Muscle layer of duodenum (tissue), 2 donors: ENCODE measurements at regions not wholly inside any gene's neighbourhood (a gene's known extent, or its start where the extent isn't known, plus 50 kb on each side); places are given as distances from the start of the nearest gene placed in this dataset.
"Not testable (repeated sequence)": the region's sequence is repeated elsewhere in the genome, so short reads cannot be mapped to it uniquely, and the experiment has no call there.

Experiments
- H3K27ac ChIP-seq: one replicate; pipeline ENCODE4 v1.7.0; 2013; ENCODE audit warnings: mild to moderate bottlenecking, low read length
- H3K27me3 ChIP-seq: one replicate; pipeline ENCODE4 v1.7.0; 2013; ENCODE audit warnings: low read depth, mild to moderate bottlenecking, control low read depth, low read length
- H3K36me3 ChIP-seq, 2 donors: one replicate each; pipeline ENCODE4 v1.7.0; 2013; ENCODE audit warnings: low read length in 2 of 2, control low read depth in 1 of 2, mild to moderate bottlenecking in 1 of 2; ENCODE audit not compliant: insufficient read depth in 2 of 2, control insufficient read depth in 1 of 2
- H3K4me1 ChIP-seq, 2 donors: one replicate each; pipeline ENCODE4 v1.7.0; 2013; ENCODE audit warnings: low read length in 2 of 2, mild to moderate bottlenecking in 2 of 2, control low read depth in 1 of 2, moderate library complexity in 1 of 2; ENCODE audit not compliant: insufficient read depth in 2 of 2, control insufficient read depth in 1 of 2
- H3K4me3 ChIP-seq, 2 donors: one replicate each; pipeline ENCODE4 v1.7.0; 2013; ENCODE audit warnings: low read length in 2 of 2, low read depth in 1 of 2, mild to moderate bottlenecking in 1 of 2
- H3K9me3 ChIP-seq, 2 donors: one replicate each; pipeline ENCODE4 v1.7.0; 2013; ENCODE audit warnings: low read length in 2 of 2, control low read depth in 1 of 2, mild to moderate bottlenecking in 1 of 2; ENCODE audit not compliant: control insufficient read depth in 1 of 2
- donor health status: healthy.

DNA sequence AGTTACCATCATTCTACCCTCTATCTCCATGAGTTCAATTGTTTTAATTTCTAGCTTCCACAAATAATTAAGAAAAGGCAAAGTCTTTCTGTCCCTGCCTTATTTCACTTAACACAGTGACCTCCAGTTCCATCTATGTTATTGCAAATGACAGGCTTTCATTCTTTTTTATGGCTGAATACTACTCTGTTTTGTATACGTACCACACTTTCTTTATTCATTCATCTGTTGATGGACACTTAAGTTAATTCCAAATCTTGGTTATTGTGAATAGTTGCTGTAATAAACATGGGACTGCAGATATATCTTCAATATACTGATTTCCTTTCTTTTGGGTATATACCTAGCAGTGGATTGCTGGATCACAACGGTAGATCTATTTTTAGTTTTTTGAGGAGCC, 314.1 kb downstream of the SV2B start:
- H3K4me1 ChIP-seq: peaks cover 0 to 5% of the 10 kb centered on the region in 2 donors
- no peaks in the 10 kb centered on the region for H3K36me3 ChIP-seq
- no peak overlapping the region for H3K27ac ChIP-seq

DNA sequence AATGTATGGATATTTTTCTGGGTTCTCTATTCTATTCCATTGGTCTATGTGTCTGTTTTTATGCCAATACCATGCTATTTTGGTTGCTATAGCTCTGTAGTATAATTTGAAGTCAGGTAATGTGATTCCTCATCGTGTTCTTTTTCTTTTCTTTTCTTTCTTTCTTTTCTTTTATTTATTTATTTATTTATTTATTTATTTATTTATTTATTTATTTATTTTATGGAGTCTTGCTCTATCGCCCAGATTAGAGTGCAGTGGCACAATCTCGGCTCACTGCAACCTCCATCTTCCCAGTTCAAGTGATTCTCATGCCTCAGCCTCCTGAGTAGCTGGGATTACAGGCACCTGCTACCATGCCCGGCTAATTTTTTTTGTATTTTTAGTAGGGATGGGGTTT, 315.2 kb downstream of the SV2B start:
- not testable (repeated sequence) for H3K27me3 ChIP-seq, H3K4me3 ChIP-seq, H3K4me1 ChIP-seq, H3K9me3 ChIP-seq, H3K27ac ChIP-seq, H3K36me3 ChIP-seq

More for the DNA sequence above, 314.1 kb downstream of the SV2B start:
- Histone ChIP-seq H3K27me3 (no peaks in the 10 kb centered on the region), H3K9me3 (peaks cover 0 to 4% of the 10 kb centered on the region in 2 donors), H3K4me3 (no peak overlapping the region)

DNA sequence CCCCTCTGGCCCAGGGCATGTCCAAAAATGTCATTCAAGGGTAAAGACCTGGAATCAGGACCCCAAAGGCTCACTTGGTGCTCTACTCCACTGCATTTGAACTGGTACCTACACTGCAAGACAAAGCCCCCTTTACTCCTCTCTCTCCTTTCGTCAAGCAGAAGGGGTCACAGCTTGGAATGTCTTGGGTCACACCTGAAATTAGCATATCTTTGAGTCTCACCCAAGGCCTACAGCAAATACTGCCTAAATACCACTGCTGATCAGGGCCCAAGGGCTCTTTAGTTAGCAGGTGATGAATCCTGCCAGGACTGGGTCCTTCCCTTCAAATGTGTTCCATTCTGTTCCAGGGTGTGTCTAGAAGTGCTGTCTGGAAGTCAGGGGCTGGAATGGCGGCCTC, 320.6 kb downstream of the SV2B start:
- H3K9me3 ChIP-seq: peaks cover 0 to 7% of the 10 kb centered on the region in 2 donors
- no peak overlapping the region for H3K4me3 ChIP-seq
- H3K36me3 ChIP-seq: no peaks in the 10 kb centered on the region
- no peaks in the 10 kb centered on the region for H3K4me1 ChIP-seq
- no peaks in the 10 kb centered on the region for H3K27me3 ChIP-seq
- H3K27ac ChIP-seq: no peak overlapping the region

DNA sequence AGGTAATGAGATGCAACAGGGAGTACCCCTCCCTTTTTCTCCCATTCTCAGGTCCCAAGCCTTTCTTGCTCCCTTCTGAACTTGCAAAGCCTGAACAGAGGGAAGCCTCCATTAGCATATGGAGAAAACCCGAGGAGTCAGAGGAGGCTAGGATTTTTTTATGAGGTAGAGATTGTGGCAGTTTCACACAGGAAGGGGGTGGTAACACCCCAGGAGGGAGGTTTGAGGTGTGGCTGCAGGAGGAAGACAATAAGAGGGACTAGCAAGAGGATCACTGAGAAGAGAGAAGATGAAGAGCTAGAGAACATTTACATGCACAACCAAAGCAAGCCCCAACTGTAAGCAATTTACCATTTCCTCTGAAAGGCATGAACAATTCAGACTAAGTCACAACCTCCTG, 322.7 kb downstream of the SV2B start:
- H3K36me3 ChIP-seq: no peaks in the 10 kb centered on the region
- no peaks in the 10 kb centered on the region for H3K27me3 ChIP-seq
- no peak overlapping the region for H3K4me3 ChIP-seq
- H3K27ac ChIP-seq: no peak overlapping the region
- peaks cover 0 to 7% of the 10 kb centered on the region in 2 donors for H3K9me3 ChIP-seq
- no peaks in the 10 kb centered on the region for H3K4me1 ChIP-seq

DNA sequence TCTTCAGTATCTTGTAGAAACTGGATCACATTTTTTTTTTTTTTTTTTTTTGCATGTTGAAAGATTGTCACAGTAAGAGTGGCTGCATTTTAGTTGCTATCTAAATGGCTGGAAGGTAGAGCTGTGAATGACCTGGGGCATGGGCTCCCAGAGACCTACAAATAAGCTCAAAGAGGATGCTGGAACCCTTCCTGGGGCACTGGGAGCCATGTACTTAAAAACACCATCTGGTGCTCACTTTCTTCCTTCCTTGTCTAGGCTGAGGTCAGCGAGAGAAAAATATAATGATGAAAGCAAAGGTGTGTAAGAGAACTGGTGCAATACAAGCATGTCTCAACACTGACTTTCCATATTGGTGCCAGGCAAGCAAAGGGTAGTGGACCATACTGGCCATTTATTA, 323.9 kb downstream of the SV2B start:
- Histone ChIP-seq H3K9me3 (peaks cover 0 to 5% of the 10 kb centered on the region in 2 donors), H3K4me1 (no peaks in the 10 kb centered on the region), H3K4me3 (no peak overlapping the region), H3K27ac (no peak overlapping the region), H3K27me3 (no peaks in the 10 kb centered on the region), H3K36me3 (no peaks in the 10 kb centered on the region)

DNA sequence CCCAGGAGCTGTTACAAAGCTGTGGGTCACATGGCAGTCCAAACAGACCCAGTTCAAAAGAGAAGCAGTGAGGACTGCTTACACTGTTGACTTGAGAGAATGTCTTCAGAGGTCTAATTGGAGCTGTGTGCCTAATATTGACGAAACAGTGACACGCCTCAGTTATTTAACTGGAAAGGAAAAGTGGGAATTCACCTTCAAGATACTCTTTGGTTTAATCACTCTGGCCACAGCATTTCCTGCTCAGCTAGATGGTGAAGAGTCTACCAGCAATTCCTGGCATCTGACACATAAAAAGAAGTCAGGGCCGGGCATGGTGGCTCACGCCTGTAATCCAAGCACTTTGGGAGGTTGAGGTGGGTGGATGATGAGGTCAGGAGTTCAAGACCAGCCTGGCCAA, 326.4 kb downstream of the SV2B start:
- no peaks in the 10 kb centered on the region for H3K36me3 ChIP-seq
- H3K4me1 ChIP-seq: no peaks in the 10 kb centered on the region
- no peak overlapping the region for H3K4me3 ChIP-seq
- no peaks in the 10 kb centered on the region for H3K9me3 ChIP-seq
- no peak overlapping the region for H3K27ac ChIP-seq
- no peaks in the 10 kb centered on the region for H3K27me3 ChIP-seq

DNA sequence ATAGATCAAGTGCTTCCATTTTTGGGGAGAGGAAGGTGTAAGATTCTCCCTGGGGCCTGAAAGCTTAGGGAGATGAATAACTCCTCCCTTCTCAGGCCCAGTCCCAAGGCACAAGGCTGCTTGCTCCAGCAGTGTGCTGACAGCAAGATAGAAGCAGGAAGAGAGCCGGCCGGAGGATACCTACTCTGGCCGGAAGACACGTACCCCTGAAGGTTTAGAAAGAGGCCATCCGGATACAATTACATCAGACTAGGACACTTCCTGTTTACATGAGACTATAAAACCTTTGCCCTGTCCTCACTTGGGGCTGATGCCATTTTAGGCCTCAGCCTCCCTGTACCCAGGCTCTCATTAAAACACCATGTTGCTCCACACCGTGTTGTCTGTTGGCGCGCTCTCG, 329.9 kb downstream of the SV2B start:
- Histone ChIP-seq H3K27ac (no peak overlapping the region), H3K9me3 (no peaks in the 10 kb centered on the region), H3K4me1 (no peaks in the 10 kb centered on the region), H3K27me3 (no peaks in the 10 kb centered on the region), H3K36me3 (no peaks in the 10 kb centered on the region), H3K4me3 (no peak overlapping the region)

DNA sequence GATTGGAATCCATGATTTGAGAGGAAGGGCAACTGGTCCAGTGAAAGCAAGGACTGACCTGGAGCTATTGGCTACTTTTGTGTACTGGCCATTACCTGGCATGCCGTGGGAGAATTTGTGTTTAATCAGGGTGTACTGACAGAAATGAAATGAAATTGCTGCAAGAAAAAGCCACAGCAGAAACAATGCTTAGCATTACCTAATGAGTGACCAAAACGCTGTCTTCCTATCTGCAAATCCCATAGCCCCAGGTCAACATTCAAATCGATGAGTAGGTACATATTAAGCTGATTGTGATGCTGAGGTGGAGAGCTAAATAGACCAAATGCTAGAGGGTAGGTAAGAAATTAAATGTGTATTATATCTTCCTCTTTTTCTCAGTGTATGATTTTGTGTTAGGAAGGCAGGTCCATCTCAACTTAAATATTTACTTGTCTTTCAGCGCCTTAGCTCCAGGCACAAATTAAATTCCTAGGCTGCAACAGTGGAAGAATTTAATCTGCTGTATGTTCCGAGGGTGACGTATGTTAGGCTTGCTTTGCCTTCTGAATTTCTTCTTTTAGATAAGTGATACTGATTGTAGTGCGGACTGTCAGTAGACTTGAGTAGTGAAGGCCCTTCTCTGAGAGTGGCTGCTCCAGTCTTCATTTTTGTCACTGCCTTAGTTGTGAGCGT, 331.1 kb downstream of the SV2B start:
- Histone ChIP-seq H3K36me3 (no peaks in the 10 kb centered on the region), H3K4me1 (no peaks in the 10 kb centered on the region), H3K27ac (no peak overlapping the region), H3K27me3 (no peaks in the 10 kb centered on the region), H3K9me3 (no peaks in the 10 kb centered on the region), H3K4me3 (no peak overlapping the region)

DNA sequence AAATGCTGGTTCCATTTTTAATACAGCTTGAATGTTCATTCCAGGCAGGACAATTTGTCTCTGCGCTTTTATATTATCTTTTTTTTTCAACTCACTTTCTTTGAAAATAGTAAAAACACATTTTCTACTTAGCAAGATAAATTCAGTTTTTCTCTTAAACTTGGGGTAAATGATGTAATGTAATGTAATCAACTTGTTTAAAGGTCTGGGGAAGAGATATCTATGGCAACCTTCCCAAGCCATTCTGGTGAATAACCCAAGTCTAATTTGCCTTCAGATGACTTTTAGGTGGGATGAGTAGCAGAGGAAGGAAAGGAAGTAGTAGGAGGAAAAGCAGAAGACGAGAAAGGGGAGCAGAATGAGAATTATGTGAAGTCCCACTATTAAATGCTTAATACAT, 335.1 kb downstream of the SV2B start:
- Histone ChIP-seq H3K36me3 (no peaks in the 10 kb centered on the region), H3K4me1 (no peaks in the 10 kb centered on the region), H3K27me3 (no peaks in the 10 kb centered on the region), H3K27ac (no peak overlapping the region), H3K9me3 (no peaks in the 10 kb centered on the region), H3K4me3 (no peak overlapping the region)

DNA sequence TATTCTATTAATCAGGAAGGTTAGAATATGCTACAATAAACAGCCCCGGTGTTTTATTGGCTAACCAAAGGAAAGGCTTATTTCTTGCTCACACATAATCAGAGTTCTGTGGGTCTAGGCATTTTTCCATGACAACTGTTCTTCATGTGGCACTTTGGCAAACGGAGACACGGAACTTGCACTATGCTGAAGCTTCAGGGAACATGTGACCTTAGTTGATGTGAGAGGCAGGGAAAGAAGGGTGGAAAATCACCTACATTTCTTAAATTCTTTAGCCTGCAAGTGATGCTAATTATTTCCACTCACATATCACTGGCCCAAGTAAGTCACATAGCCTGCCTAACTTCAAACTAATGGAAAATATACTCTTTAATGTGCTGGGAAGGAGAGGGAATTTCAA, 344.6 kb downstream of the SV2B start:
- peaks cover 0 to 7% of the 10 kb centered on the region in 2 donors for H3K9me3 ChIP-seq
- H3K4me3 ChIP-seq: no peak overlapping the region
- no peaks in the 10 kb centered on the region for H3K4me1 ChIP-seq
- no peak overlapping the region for H3K27ac ChIP-seq
- no peaks in the 10 kb centered on the region for H3K36me3 ChIP-seq
- no peaks in the 10 kb centered on the region for H3K27me3 ChIP-seq

DNA sequence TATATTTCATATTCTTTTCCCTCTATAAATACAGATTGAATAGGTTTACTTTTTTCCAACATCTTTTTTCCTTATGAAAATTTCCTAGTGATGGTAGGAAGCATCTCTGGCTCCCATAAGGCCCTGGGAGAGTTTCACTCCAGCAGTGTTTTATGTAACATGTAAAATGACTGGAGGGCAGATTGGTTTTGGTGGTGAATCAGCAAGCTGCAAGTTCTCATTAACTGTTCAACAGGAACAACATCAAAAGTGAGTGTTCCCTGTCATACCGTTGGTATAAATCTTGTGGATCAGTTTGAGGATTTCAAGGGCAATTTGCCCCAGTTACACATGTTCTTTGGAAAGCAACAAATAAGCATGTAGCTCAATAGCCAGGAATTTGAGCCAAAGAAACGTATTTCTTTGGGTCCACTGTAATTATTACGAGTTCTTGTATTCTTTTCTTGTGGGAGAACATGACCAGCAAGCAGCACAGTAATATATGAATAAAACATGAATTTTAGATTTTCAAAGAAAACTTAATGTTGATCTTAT, 345.7 kb downstream of the SV2B start:
- Histone ChIP-seq H3K9me3 (peaks cover 0 to 7% of the 10 kb centered on the region in 2 donors), H3K27ac (no peak overlapping the region), H3K27me3 (no peaks in the 10 kb centered on the region), H3K4me1 (no peaks in the 10 kb centered on the region), H3K4me3 (no peak overlapping the region), H3K36me3 (no peaks in the 10 kb centered on the region)
